ENCODE measurements at regions not wholly inside any gene's neighbourhood (a gene's known extent, or its start where the extent isn't known, plus 50 kb on each side); places are given as distances from the start of the nearest gene placed in this dataset.

DNA sequence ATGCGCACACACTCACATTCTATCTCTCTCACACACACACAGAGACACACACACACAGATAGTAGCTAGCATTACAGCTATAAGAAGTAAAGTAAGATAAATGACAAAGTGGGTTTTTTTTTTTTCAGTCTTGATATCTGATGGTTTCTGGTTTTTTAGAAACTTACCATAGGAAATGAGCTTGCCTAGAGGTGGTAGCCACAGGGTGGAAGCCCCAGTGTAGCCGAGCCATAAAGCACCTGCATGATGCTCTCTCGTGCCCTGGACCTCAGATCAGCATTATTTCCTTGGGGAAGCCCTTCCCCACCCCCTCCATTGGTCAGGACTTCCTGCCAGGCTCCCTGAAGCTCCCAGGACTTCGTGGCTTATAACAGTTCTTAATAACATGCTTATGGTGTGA, 264.3 kb upstream of the C16orf82 start:
- Histone ChIP-seq H3K27me3 (replicated peaks; ENCODE audit: control insufficient read depth, insufficient read depth, low read length) (no peaks in the 10 kb centered on the region), H3K4me1 (no peaks in the 10 kb centered on the region), H3K36me3 (ENCODE audit: control insufficient read depth, insufficient read depth, low read length) (no peaks in the 10 kb centered on the region), H3K4me3 (ENCODE audit: low read depth, low read length) (no peak overlapping the region), H3K9me3 (no peaks in the 10 kb centered on the region)
- Mint-ChIP-seq H3K36me3 (ENCODE audit: insufficient read depth, unreplicated experiment) (no peaks in the 10 kb centered on the region), H3K27me3 (ENCODE audit: insufficient read depth, unreplicated experiment) (peaks cover 22% of the 10 kb centered on the region), H3K4me1 (ENCODE audit: low read depth, unreplicated experiment) (no peaks in the 10 kb centered on the region), H3K9me3 (ENCODE audit: unreplicated experiment) (no peaks in the 10 kb centered on the region), H3K4me3 (ENCODE audit: unreplicated experiment) (no peak overlapping the region), H3K27ac (ENCODE audit: unreplicated experiment) (no peak overlapping the region)
- ChIA-PET CTCF (no interaction called here), POLR2A (no interaction called here)
- intact Hi-C loops (cut with micrococcal nuclease; ENCODE audit: unreplicated experiment): no loop called here
- TF ChIP-seq, protein P1, sequence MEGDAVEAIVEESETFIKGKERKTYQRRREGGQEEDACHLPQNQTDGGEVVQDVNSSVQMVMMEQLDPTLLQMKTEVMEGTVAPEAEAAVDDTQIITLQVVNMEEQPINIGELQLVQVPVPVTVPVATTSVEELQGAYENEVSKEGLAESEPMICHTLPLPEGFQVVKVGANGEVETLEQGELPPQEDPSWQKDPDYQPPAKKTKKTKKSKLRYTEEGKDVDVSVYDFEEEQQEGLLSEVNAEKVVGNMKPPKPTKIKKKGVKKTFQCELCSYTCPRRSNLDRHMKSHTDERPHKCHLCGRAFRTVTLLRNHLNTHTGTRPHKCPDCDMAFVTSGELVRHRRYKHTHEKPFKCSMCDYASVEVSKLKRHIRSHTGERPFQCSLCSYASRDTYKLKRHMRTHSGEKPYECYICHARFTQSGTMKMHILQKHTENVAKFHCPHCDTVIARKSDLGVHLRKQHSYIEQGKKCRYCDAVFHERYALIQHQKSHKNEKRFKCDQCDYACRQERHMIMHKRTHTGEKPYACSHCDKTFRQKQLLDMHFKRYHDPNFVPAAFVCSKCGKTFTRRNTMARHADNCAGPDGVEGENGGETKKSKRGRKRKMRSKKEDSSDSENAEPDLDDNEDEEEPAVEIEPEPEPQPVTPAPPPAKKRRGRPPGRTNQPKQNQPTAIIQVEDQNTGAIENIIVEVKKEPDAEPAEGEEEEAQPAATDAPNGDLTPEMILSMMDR (IDR thresholded peaks at IDR 0.05; ENCODE audit: insufficient read depth in 1 of 2, low read depth in 1 of 2, low read length in 1 of 2, severe bottlenecking in 1 of 2, unreplicated experiment in 1 of 2): no peak
- no peak for DNase-seq
- BruUV-seq (replicated peaks): no TSS peak

GRCh38 chr16:26802965-26803364, 263.8 kb upstream of the C16orf82 start:
- H3K4me3 Mint-ChIP-seq (ENCODE audit: unreplicated experiment): no peak overlapping the region
- POLR2A ChIA-PET: no interaction called here
- Histone ChIP-seq H3K27me3 (replicated peaks; ENCODE audit: control insufficient read depth, insufficient read depth, low read length) (no peaks in the 10 kb centered on the region), H3K9me3 (no peaks in the 10 kb centered on the region), H3K4me1 (no peaks in the 10 kb centered on the region), H3K36me3 (ENCODE audit: control insufficient read depth, insufficient read depth, low read length) (no peaks in the 10 kb centered on the region), H3K4me3 (ENCODE audit: low read depth, low read length) (no peak overlapping the region)
- H3K9me3 Mint-ChIP-seq (ENCODE audit: unreplicated experiment): no peaks in the 10 kb centered on the region
- no peaks in the 10 kb centered on the region for H3K4me1 Mint-ChIP-seq (ENCODE audit: low read depth, unreplicated experiment)
- no peak for DNase-seq
- no peak overlapping the region for H3K27ac Mint-ChIP-seq (ENCODE audit: unreplicated experiment)
- CTCF ChIA-PET: no interaction called here
- TF ChIP-seq, protein P1 (IDR thresholded peaks at IDR 0.05; ENCODE audit: insufficient read depth in 1 of 2, low read depth in 1 of 2, low read length in 1 of 2, severe bottlenecking in 1 of 2, unreplicated experiment in 1 of 2): no peak
- intact Hi-C loops (cut with micrococcal nuclease; ENCODE audit: unreplicated experiment): no loop called here
- peaks cover 21% of the 10 kb centered on the region for H3K27me3 Mint-ChIP-seq (ENCODE audit: insufficient read depth, unreplicated experiment)
- no TSS peak for BruUV-seq (replicated peaks)
- H3K36me3 Mint-ChIP-seq (ENCODE audit: insufficient read depth, unreplicated experiment): no peaks in the 10 kb centered on the region

DNA sequence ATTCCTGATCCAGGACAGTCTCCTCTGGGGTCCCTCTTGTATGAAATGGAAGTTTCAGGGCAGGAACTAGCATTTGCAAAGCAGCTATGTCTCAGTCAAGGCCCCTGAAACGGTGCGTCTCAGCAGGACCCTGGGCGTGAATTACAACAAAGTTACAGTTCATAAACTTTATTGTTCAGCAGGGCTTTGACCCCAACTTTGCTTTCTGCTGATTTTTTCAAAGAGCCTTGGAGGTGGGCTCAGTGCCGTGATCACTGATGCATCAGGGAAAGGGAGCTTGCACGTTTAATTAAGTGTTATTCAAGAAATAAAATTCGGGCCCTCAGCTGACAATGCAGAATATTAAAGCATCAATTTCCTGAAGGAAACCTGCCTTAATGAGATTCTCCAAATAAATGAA, 260.1 kb upstream of the C16orf82 start:
- TF ChIP-seq, protein P1 (IDR thresholded peaks at IDR 0.05; ENCODE audit: insufficient read depth in 1 of 2, low read depth in 1 of 2, low read length in 1 of 2, severe bottlenecking in 1 of 2, unreplicated experiment in 1 of 2): no peak
- ChIA-PET POLR2A (no interaction called here), CTCF (no interaction called here)
- Histone ChIP-seq H3K4me1 (no peaks in the 10 kb centered on the region), H3K9me3 (no peaks in the 10 kb centered on the region), H3K27me3 (replicated peaks; ENCODE audit: control insufficient read depth, insufficient read depth, low read length) (no peaks in the 10 kb centered on the region), H3K36me3 (ENCODE audit: control insufficient read depth, insufficient read depth, low read length) (no peaks in the 10 kb centered on the region), H3K4me3 (ENCODE audit: low read depth, low read length) (no peak overlapping the region)
- no peak overlapping the region for H3K4me3 Mint-ChIP-seq (ENCODE audit: unreplicated experiment)
- peaks cover 10% of the 10 kb centered on the region for H3K9me3 Mint-ChIP-seq (ENCODE audit: unreplicated experiment)
- H3K36me3 Mint-ChIP-seq (ENCODE audit: insufficient read depth, unreplicated experiment): no peaks in the 10 kb centered on the region
- peaks cover 12% of the 10 kb centered on the region for H3K27me3 Mint-ChIP-seq (ENCODE audit: insufficient read depth, unreplicated experiment)
- intact Hi-C loops (cut with micrococcal nuclease; ENCODE audit: unreplicated experiment): no loop called here
- no peak overlapping the region for H3K27ac Mint-ChIP-seq (ENCODE audit: unreplicated experiment)
- DNase-seq: no peak
- BruUV-seq (replicated peaks): no TSS peak
- H3K4me1 Mint-ChIP-seq (ENCODE audit: low read depth, unreplicated experiment): no peaks in the 10 kb centered on the region
